ENCODE measurements at regions not wholly inside any gene's neighbourhood (a gene's known extent, or its start where the extent isn't known, plus 50 kb on each side); places are given as distances from the start of the nearest gene placed in this dataset.

DNA sequence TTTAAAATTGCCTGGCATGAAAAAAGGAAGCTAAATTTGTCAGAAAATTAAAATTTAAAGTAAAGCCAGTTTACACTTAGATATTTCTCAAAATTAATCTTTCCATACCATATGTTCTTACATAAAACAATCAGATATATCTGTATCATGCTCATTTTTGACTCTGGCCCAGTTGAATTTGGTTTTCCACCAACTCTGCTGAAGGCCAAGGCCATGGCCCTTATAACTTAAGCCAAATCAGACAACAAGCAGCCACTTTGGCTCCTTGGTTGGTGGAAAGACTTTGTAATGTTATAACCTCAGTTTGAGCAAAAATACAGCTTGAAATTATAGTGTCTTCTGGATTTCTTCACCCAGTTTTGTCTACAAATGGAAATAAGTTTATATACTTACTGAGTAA lies 97.3 kb downstream of the CENPW start:
- TF ChIP-seq, protein P1, sequence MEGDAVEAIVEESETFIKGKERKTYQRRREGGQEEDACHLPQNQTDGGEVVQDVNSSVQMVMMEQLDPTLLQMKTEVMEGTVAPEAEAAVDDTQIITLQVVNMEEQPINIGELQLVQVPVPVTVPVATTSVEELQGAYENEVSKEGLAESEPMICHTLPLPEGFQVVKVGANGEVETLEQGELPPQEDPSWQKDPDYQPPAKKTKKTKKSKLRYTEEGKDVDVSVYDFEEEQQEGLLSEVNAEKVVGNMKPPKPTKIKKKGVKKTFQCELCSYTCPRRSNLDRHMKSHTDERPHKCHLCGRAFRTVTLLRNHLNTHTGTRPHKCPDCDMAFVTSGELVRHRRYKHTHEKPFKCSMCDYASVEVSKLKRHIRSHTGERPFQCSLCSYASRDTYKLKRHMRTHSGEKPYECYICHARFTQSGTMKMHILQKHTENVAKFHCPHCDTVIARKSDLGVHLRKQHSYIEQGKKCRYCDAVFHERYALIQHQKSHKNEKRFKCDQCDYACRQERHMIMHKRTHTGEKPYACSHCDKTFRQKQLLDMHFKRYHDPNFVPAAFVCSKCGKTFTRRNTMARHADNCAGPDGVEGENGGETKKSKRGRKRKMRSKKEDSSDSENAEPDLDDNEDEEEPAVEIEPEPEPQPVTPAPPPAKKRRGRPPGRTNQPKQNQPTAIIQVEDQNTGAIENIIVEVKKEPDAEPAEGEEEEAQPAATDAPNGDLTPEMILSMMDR (IDR thresholded peaks at IDR 0.05) = no peak
- no peak for TF ChIP-seq POLR2A (IDR thresholded peaks at IDR 0.05)
